H9 (cell line): ENCODE measurements at regions not wholly inside any gene's neighbourhood (a gene's known extent, or its start where the extent isn't known, plus 50 kb on each side); places are given as distances from the start of the nearest gene placed in this dataset.

ENCODE experiments used
- DNase-seq: peaks from one replicate; pipeline ENCODE4 v3.0.0-alpha.2; 2017
- H2AFZ ChIP-seq: one replicate; pipeline ENCODE4 v1.6.1; 2013; ENCODE audit warnings: mild to moderate bottlenecking, low read length, control low read depth, moderate library complexity
- H2AK5ac ChIP-seq: 2 replicates; pipeline ENCODE4 v1.6.1; 2013; ENCODE audit warnings: low read length, control low read depth, mixed read lengths; ENCODE audit not compliant: insufficient read length
- H2BK120ac ChIP-seq: one replicate; pipeline ENCODE4 v1.6.1; 2013; ENCODE audit warnings: low read depth, mild to moderate bottlenecking, low read length, control low read depth, inconsistent platforms; ENCODE audit not compliant: poor library complexity, severe bottlenecking
- H2BK12ac ChIP-seq: 2 replicates; pipeline ENCODE4 v1.6.1; 2013; ENCODE audit warnings: low read length, control low read depth, mixed read lengths, low read depth; ENCODE audit not compliant: insufficient read length
- H2BK15ac ChIP-seq: 2 replicates; pipeline ENCODE4 v1.6.1; 2013; ENCODE audit warnings: low read depth, low read length, control low read depth
- H2BK20ac ChIP-seq: one replicate; pipeline ENCODE4 v1.6.1; 2013; ENCODE audit warnings: low read depth, mild to moderate bottlenecking, low read length, control low read depth, inconsistent platforms; ENCODE audit not compliant: poor library complexity, severe bottlenecking
- H2BK5ac ChIP-seq: 2 replicates; pipeline ENCODE4 v1.6.1; 2013; ENCODE audit warnings: low read length, control low read depth, mixed read lengths; ENCODE audit not compliant: insufficient read length
- H3K14ac ChIP-seq: 2 replicates; pipeline ENCODE4 v1.6.1; 2013; ENCODE audit warnings: low read length, control low read depth; ENCODE audit not compliant: insufficient read depth
- H3K18ac ChIP-seq: 2 replicates; pipeline ENCODE4 v1.6.1; 2013; ENCODE audit warnings: low read depth, mild to moderate bottlenecking, mixed read lengths, low read length, control low read depth; ENCODE audit not compliant: insufficient read length
- H3K23ac ChIP-seq: 2 replicates; pipeline ENCODE4 v1.6.1; 2013; ENCODE audit warnings: low read length, control low read depth, mixed read lengths, low read depth; ENCODE audit not compliant: insufficient read length
- H3K23me2 ChIP-seq: 2 replicates; pipeline ENCODE4 v1.6.1; 2013; ENCODE audit warnings: low read depth, mild to moderate bottlenecking, mixed read lengths, low read length, control low read depth; ENCODE audit not compliant: insufficient read length, poor library complexity, severe bottlenecking
- H3K27ac ChIP-seq: 2 replicates; pipeline ENCODE4 v1.5.1; 2013; ENCODE audit warnings: low read length, control low read depth, mixed read lengths, low read depth; ENCODE audit not compliant: insufficient read length
- H3K27me3 ChIP-seq: 2 replicates; pipeline ENCODE4 v1.6.1; 2013; ENCODE audit warnings: low read length, control low read depth, inconsistent platforms; ENCODE audit not compliant: insufficient read depth
- H3K4ac ChIP-seq: 2 replicates; pipeline ENCODE4 v1.6.1; 2013; ENCODE audit warnings: low read depth, mild to moderate bottlenecking, control low read depth, inconsistent platforms, low read length, moderate library complexity
- H3K4me1 ChIP-seq: 2 replicates; pipeline ENCODE4 v1.6.1; 2013; ENCODE audit warnings: low read length, control low read depth, inconsistent platforms; ENCODE audit not compliant: insufficient read depth
- H3K4me2 ChIP-seq: 2 replicates; pipeline ENCODE4 v1.6.1; 2013; ENCODE audit warnings: low read length, control low read depth, mixed read lengths; ENCODE audit not compliant: insufficient read length, insufficient read depth
- H3K56ac ChIP-seq: 2 replicates; pipeline ENCODE4 v1.6.1; 2013; ENCODE audit warnings: low read depth, mild to moderate bottlenecking, mixed read lengths, low read length, control low read depth; ENCODE audit not compliant: insufficient read length
- H3K79me1 ChIP-seq: 2 replicates; pipeline ENCODE4 v1.6.1; 2013; ENCODE audit warnings: low read depth, mild to moderate bottlenecking, moderate library complexity, low read length, control low read depth, inconsistent platforms; ENCODE audit not compliant: insufficient read depth, poor library complexity, severe bottlenecking
- H3K79me2 ChIP-seq: 2 replicates; pipeline ENCODE4 v1.6.1; 2013; ENCODE audit warnings: low read length, control low read depth, inconsistent platforms; ENCODE audit not compliant: insufficient read depth
- H3K9ac ChIP-seq: 2 replicates; pipeline ENCODE4 v1.6.1; 2013; ENCODE audit warnings: low read length, control low read depth, mixed read lengths; ENCODE audit not compliant: insufficient read length; ENCODE audit errors: extremely low read depth
- H3K9me3 ChIP-seq: one replicate; pipeline ENCODE4 v1.6.1; 2013; ENCODE audit warnings: low read depth, low read length, inconsistent platforms; ENCODE audit not compliant: control insufficient read depth
- H3T11ph ChIP-seq: one replicate; pipeline ENCODE4 v1.6.1; 2013; ENCODE audit warnings: mild to moderate bottlenecking, low read length, control low read depth, inconsistent platforms
- H4K20me1 ChIP-seq: one replicate; pipeline ENCODE4 v1.6.1; 2013; ENCODE audit not compliant: control insufficient read depth, insufficient read length, insufficient read depth
- H4K5ac ChIP-seq: 2 replicates; pipeline ENCODE4 v1.6.1; 2013; ENCODE audit warnings: low read depth, mild to moderate bottlenecking, mixed read lengths, low read length, control low read depth; ENCODE audit not compliant: insufficient read length
- H4K8ac ChIP-seq: replicated peaks from 2 replicates; pipeline ENCODE4 v1.6.1; 2013; ENCODE audit warnings: low read length, control low read depth, mixed read lengths, low read depth; ENCODE audit not compliant: insufficient read length
- H4K91ac ChIP-seq: 2 replicates; pipeline ENCODE4 v1.6.1; 2013; ENCODE audit warnings: low read depth, mild to moderate bottlenecking, moderate library complexity, mixed read lengths, low read length, control low read depth; ENCODE audit not compliant: insufficient read length
- H3K27ac Mint-ChIP-seq, 3 experiments: 2 replicates in 2 of 3; 3 replicates in 1 of 3; pipeline ENCODE4 v1.8.0; 2020 to 2021; ENCODE audit warnings: mixed read lengths in 3 of 3, mild to moderate bottlenecking in 1 of 3, moderate library complexity in 1 of 3
- H3K27me3 Mint-ChIP-seq: 2 replicates; pipeline ENCODE4 v1.8.0; 2021; ENCODE audit warnings: low read depth, mild to moderate bottlenecking, moderate library complexity, mixed read lengths
- H3K36me3 Mint-ChIP-seq, 3 experiments: 2 replicates in 2 of 3; 3 replicates in 1 of 3; pipeline ENCODE4 v1.8.0; 2020 to 2021; ENCODE audit warnings: low read depth in 3 of 3, mixed read lengths in 3 of 3; ENCODE audit not compliant: insufficient read depth in 1 of 3
- H3K4me1 Mint-ChIP-seq, 2 experiments: 2 replicates each; pipeline ENCODE4 v1.8.0; 2020; ENCODE audit warnings: mixed read lengths in 2 of 2
- H3K4me3 Mint-ChIP-seq, 2 experiments: 2 replicates in 1 of 2; 3 replicates in 1 of 2; pipeline ENCODE4 v1.8.0; 2020 to 2021; ENCODE audit warnings: mild to moderate bottlenecking in 2 of 2, mixed read lengths in 2 of 2, moderate library complexity in 1 of 2
- H3K9me3 Mint-ChIP-seq, 2 experiments: 2 replicates in 1 of 2; 3 replicates in 1 of 2; pipeline ENCODE4 v1.8.0; 2020; ENCODE audit warnings: mild to moderate bottlenecking in 2 of 2, mixed read lengths in 2 of 2, moderate library complexity in 1 of 2
- TF ChIP-seq, protein P1 (sequence below): fragments of 200-600 bp; sonication (generic); conservative IDR thresholded peaks from 3 replicates; pipeline ENCODE4 v1.8.0; 2021; ENCODE audit warnings: antibody characterized with exemption, mild to moderate bottlenecking

DNA sequence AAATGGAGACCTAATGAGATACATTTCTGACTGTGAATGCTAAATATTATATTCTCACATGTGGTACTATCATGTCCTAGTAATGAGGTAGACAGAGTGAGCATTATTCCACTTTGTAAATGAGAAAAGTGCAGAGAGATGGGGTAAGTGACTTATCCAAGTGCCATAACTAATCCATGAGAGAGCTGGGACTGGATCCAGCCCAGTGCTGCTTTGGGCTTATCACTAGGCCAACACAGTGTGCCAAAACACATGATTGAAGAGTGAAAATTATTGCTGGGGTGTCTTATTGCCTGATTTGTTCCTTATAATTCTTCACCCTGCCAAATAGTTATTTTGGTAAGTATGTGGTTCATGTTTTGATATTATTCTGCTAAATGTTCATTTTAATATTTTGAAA, 442.2 kb upstream of the GRAMD2B start:
- Histone ChIP-seq H2BK12ac (no peak overlapping the region), H2AK5ac (no peak overlapping the region), H3K79me2 (no peaks in the 10 kb centered on the region), H3K4ac (no peak overlapping the region), H3K56ac (no peak overlapping the region), H2AFZ (no peak overlapping the region), H3K9ac (no peak overlapping the region), H4K8ac (no peak overlapping the region), H3K9me3 (no peaks in the 10 kb centered on the region), H3K27me3 (no peaks in the 10 kb centered on the region), H4K5ac (no peak overlapping the region), H3K18ac (no peak overlapping the region), H3K27ac (no peak overlapping the region), H4K91ac (no peak overlapping the region), H3T11ph (no peak overlapping the region), H2BK5ac (no peak overlapping the region), H4K20me1 (no peaks in the 10 kb centered on the region), H3K4me2 (no peak overlapping the region), H2BK20ac (no peak overlapping the region), H3K4me1 (no peaks in the 10 kb centered on the region), H2BK15ac (no peak overlapping the region), H3K14ac (no peak overlapping the region), H3K23me2 (no peaks in the 10 kb centered on the region), H3K79me1 (no peaks in the 10 kb centered on the region), H3K23ac (no peak overlapping the region), H2BK120ac (no peak overlapping the region)
- no peaks in the 10 kb centered on the region for H3K4me1 Mint-ChIP-seq
- no peak overlapping the region for H3K27ac Mint-ChIP-seq
- TF ChIP-seq, protein P1, sequence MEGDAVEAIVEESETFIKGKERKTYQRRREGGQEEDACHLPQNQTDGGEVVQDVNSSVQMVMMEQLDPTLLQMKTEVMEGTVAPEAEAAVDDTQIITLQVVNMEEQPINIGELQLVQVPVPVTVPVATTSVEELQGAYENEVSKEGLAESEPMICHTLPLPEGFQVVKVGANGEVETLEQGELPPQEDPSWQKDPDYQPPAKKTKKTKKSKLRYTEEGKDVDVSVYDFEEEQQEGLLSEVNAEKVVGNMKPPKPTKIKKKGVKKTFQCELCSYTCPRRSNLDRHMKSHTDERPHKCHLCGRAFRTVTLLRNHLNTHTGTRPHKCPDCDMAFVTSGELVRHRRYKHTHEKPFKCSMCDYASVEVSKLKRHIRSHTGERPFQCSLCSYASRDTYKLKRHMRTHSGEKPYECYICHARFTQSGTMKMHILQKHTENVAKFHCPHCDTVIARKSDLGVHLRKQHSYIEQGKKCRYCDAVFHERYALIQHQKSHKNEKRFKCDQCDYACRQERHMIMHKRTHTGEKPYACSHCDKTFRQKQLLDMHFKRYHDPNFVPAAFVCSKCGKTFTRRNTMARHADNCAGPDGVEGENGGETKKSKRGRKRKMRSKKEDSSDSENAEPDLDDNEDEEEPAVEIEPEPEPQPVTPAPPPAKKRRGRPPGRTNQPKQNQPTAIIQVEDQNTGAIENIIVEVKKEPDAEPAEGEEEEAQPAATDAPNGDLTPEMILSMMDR, result no peak
- H3K36me3 Mint-ChIP-seq, result peaks cover 0 to 4% (median 2%) of the 10 kb centered on the region in 3 experiments; a peak in 2 of 7 replicates
- DNase-seq, result no peak
- H3K27me3 Mint-ChIP-seq, result no peaks in the 10 kb centered on the region
- peaks cover 0 to 9% of the 10 kb centered on the region in 2 experiments; a peak in 4 of 5 replicates for H3K9me3 Mint-ChIP-seq
- no peak overlapping the region for H3K4me3 Mint-ChIP-seq
